Activated CD8-positive, alpha-beta T cell treated with anti-CD3 and anti-CD28 coated beads for 36 hours (primary cell): ENCODE measurements at regions not wholly inside any gene's neighbourhood (a gene's known extent, or its start where the extent isn't known, plus 50 kb on each side); places are given as distances from the start of the nearest gene placed in this dataset.

ENCODE experiments used
- ATAC-seq: fragments of 200-7000 bp; cut with Tn5 transposase; one replicate; pipeline ENCODE4 v1.10.0; 2021; ENCODE audit warnings: mild to moderate bottlenecking, moderate library complexity
- CTCF ChIA-PET: fragments of 350-600 bp; sonication (Branson Sonifier 250); formaldehyde crosslinking; loops from one replicate; lab custom pipeline; 2021; ENCODE audit warnings: antibody characterized with exemption; lab: Charles Lee
- POLR2A ChIA-PET: fragments of 350-600 bp; sonication (Branson Sonifier 250); formaldehyde crosslinking; loops from one replicate; lab custom pipeline; 2021; ENCODE audit warnings: antibody characterized with exemption; lab: Charles Lee
- DNase-seq: peaks from one replicate; pipeline ENCODE4 v3.0.0-alpha.2; 2020
- H3K27ac Mint-ChIP-seq: one replicate; pipeline ENCODE4 v1.8.0; 2021; ENCODE audit warnings: mild to moderate bottlenecking, mixed read lengths
- H3K27me3 Mint-ChIP-seq: one replicate; pipeline ENCODE4 v1.8.0; 2021; ENCODE audit warnings: mixed read lengths
- H3K36me3 Mint-ChIP-seq: one replicate; pipeline ENCODE4 v1.8.0; 2021; ENCODE audit warnings: low read depth, mixed read lengths
- H3K4me1 Mint-ChIP-seq: one replicate; pipeline ENCODE4 v1.8.0; 2021; ENCODE audit warnings: low read depth, mixed read lengths
- H3K4me3 Mint-ChIP-seq: one replicate; pipeline ENCODE4 v1.8.0; 2021; ENCODE audit warnings: mild to moderate bottlenecking, moderate library complexity, mixed read lengths
- H3K9me3 Mint-ChIP-seq: one replicate; pipeline ENCODE4 v1.8.0; 2021; ENCODE audit warnings: mixed read lengths
- intact Hi-C: fragments of 100-400 bp; cut with micrococcal nuclease; formaldehyde crosslinking; loops from one replicate; pipeline ENCODE4 v1.10.0; 2022
- TF ChIP-seq, protein P1 (sequence below): fragments of 200-600 bp; IDR thresholded peaks from one replicate; pipeline ENCODE4 v1.8.0; 2022; ENCODE audit warnings: antibody characterized with exemption, mild to moderate bottlenecking

DNA sequence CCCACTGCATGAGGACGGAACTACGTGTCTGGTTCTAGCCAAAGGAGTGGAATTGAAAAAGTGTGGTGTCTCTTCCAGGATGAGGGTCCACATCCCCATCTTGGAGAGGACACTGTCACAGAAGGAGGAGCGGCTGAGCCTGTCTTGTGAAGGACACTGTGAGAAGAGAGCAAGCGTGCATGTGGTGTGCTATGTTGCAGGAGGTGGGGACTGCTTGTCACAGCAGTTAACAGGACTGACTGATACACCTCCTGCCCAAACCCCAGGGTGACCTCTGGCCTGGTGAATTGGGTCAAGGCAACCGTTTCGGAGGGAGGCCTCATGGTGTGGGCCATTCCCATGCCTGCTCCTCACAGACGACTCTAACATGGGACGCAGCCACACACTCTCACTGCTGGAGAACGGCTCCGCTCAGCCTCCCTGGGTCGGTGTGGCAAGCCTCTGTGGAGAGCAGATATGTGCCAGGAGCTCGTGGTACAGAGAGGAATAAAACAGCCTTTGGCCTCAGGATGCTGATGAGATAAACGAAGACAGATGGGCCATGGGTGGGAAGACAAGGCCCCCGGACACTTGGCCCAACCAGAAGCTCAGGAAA lies 56.4 kb upstream of the RBFOX3 start:
- DNase-seq (no peak), ATAC-seq (no peak)
- H3K9me3 Mint-ChIP-seq = no peaks in the 10 kb centered on the region
- ChIA-PET POLR2A (no interaction called here), CTCF (no interaction called here)
- peaks cover 35% of the 10 kb centered on the region for H3K27me3 Mint-ChIP-seq
- intact Hi-C loops = no loop called here
- peaks cover 2% of the 10 kb centered on the region for H3K4me1 Mint-ChIP-seq
- H3K4me3 Mint-ChIP-seq = no peak overlapping the region
- TF ChIP-seq, protein P1, sequence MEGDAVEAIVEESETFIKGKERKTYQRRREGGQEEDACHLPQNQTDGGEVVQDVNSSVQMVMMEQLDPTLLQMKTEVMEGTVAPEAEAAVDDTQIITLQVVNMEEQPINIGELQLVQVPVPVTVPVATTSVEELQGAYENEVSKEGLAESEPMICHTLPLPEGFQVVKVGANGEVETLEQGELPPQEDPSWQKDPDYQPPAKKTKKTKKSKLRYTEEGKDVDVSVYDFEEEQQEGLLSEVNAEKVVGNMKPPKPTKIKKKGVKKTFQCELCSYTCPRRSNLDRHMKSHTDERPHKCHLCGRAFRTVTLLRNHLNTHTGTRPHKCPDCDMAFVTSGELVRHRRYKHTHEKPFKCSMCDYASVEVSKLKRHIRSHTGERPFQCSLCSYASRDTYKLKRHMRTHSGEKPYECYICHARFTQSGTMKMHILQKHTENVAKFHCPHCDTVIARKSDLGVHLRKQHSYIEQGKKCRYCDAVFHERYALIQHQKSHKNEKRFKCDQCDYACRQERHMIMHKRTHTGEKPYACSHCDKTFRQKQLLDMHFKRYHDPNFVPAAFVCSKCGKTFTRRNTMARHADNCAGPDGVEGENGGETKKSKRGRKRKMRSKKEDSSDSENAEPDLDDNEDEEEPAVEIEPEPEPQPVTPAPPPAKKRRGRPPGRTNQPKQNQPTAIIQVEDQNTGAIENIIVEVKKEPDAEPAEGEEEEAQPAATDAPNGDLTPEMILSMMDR = no peak
- H3K36me3 Mint-ChIP-seq = no peaks in the 10 kb centered on the region
- no peak overlapping the region for H3K27ac Mint-ChIP-seq

DNA sequence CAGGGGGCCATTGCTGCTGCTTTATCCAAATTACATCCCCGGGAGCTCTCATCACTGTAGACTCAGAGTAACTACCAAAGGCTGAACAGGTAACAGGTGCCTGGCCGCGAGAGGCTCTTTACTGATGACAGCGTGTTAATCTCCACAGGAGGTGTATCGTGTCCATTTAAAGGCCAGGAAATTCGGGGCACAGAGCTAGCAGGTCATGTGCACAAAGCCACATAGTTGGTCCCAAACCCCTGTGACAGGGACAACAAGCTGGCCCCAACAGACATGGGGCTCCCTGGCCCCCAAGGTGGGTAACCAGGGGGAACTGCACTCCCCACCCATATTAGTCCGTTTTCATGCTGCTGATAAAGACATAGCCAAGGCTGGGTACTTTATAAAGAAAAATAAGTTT lies 55.3 kb upstream of the RBFOX3 start:
- H3K4me3 Mint-ChIP-seq = no peak overlapping the region
- TF ChIP-seq, protein P1 = no peak
- no peak for DNase-seq
- peaks cover 2% of the 10 kb centered on the region for H3K4me1 Mint-ChIP-seq
- ChIA-PET CTCF (no interaction called here), POLR2A (no interaction called here)
- peaks cover 39% of the 10 kb centered on the region for H3K27me3 Mint-ChIP-seq
- no peaks in the 10 kb centered on the region for H3K36me3 Mint-ChIP-seq
- peaks cover 7% of the 10 kb centered on the region for H3K9me3 Mint-ChIP-seq
- no peak overlapping the region for H3K27ac Mint-ChIP-seq
- no peak for ATAC-seq
- intact Hi-C loops = no loop called here

DNA sequence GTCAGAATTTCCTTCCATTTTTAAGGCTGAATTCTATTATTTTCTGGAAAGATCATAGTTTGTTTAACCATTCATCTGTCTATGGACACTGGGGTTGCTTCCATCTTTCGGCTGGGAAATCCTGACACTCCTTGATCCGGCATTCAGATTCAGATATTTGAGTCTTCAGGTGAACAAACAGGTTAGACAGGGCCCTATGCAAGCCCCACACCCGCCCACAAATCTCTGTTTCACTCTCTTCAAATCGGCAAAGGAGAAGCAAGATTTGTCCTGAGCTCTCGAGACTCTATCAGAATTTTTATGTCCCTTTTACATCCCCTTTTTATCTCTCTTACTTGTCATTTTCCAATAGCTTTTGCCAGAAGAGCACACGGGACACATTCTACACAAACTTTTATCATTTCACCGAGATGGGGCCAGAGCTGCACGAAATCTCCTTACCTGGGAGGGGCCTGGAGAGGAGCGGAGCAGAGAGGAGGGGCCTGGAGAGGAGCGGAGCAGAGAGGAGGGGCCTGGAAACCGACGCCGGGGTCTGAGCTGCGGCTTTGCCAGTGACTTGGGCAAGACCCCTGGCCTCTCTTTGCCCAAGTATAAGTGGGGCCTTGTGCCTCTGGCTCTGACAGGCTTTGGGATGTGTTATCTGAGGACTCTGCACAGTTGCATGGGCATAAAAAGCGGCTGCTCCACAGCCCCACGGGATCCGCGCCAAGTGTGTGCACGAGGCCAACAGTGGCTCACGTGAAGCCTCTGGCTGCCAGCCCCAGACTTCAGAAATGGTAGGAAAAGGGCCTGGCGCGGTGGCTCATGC lies 54.3 kb upstream of the RBFOX3 start:
- no peak overlapping the region for H3K4me3 Mint-ChIP-seq
- TF ChIP-seq, protein P1 = no peak
- H3K9me3 Mint-ChIP-seq = peaks cover 7% of the 10 kb centered on the region
- no peak for DNase-seq
- ATAC-seq = no peak
- no peaks in the 10 kb centered on the region for H3K36me3 Mint-ChIP-seq
- peaks cover 2% of the 10 kb centered on the region for H3K4me1 Mint-ChIP-seq
- H3K27ac Mint-ChIP-seq = no peak overlapping the region
- CTCF ChIA-PET = no interaction called here
- intact Hi-C loops = no loop called here
- POLR2A ChIA-PET = interaction anchor here (0.6 kb wide), 1 partner anchor 161 kb away, joined by 3 read pairs; no protein-coding TSS in a partner anchor
- H3K27me3 Mint-ChIP-seq = peaks cover 47% of the 10 kb centered on the region

DNA sequence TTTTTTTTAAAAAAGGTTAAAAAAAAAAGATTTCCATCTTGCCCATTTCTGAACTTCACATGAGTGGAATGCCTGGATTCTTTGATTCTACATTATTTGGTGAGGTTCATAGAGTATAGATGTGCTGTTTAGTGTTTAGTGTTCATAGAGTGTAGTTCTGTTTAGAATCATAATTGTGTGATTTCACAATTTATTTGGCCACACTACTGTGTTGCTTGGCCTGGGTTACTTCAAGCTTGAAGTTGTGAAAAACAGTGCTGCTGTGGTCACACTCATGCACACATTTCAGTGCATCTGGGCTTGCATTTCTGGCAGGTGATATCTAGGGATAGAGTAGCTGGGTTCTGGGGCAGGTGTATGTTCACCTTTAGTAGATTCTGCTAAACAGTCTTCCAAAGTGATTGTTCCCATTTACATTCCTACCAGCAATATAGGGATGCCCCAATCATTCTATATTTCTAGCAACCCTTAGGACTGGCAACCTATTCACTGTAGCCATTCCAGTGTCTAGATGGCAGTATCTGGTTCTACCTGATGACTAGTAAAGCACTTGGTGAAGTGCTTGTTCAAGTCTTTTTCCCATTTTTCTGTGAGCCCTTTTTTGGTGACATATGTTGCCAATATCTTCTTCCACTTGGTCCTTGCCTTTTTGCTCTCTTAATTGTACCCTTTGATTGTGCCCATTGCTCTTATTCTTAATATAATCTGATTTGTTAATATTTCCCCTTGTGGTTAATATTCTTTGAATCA lies 50.6 kb upstream of the RBFOX3 start:
- peaks cover 56% of the 10 kb centered on the region for H3K27me3 Mint-ChIP-seq

More for the DNA sequence above, 50.6 kb upstream of the RBFOX3 start:
- Mint-ChIP-seq H3K4me1 (peaks cover 2% of the 10 kb centered on the region), H3K9me3 (peaks cover 7% of the 10 kb centered on the region), H3K27ac (no peak overlapping the region), H3K36me3 (no peaks in the 10 kb centered on the region), H3K4me3 (no peak overlapping the region)
- TF ChIP-seq, protein P1 = no peak
- ATAC-seq (no peak), DNase-seq (no peak)
- CTCF ChIA-PET = no interaction called here
- POLR2A ChIA-PET = no interaction called here
- intact Hi-C loops = no loop called here
